Ascending aorta (tissue), 2 donors: ENCODE measurements at regions not wholly inside any gene's neighbourhood (a gene's known extent, or its start where the extent isn't known, plus 50 kb on each side); places are given as distances from the start of the nearest gene placed in this dataset.
A peak's percentile ranks its signal among the peaks of the same experiment; 100 is the strongest.

Experiments used
- DNase-seq, 2 donors: peaks; one replicate each; pipeline ENCODE4 v3.0.0-alpha.2; 2019; ENCODE audit warnings: low spot score in 2 of 2
- H3K27ac ChIP-seq, 2 donors: fragments of 200-600 bp; sonication (generic); one replicate each; pipeline ENCODE4 v1.5.1; 2016 to 2017; ENCODE audit warnings: mild to moderate bottlenecking in 1 of 2
- H3K27me3 ChIP-seq: fragments of 200-600 bp; sonication (generic); one replicate; pipeline ENCODE4 v1.5.1; 2017
- H3K36me3 ChIP-seq, 2 donors: fragments of 200-600 bp; sonication (generic); one replicate each; pipeline ENCODE4 v1.5.1; 2016
- H3K4me1 ChIP-seq, 2 donors: fragments of 200-600 bp; sonication (generic); one replicate each; pipeline ENCODE4 v1.5.1; 2016 to 2017; ENCODE audit warnings: mild to moderate bottlenecking in 1 of 2
- H3K4me3 ChIP-seq, 2 donors: fragments of 200-600 bp; sonication (generic); one replicate each; pipeline ENCODE4 v1.5.1; 2016 to 2017; ENCODE audit warnings: mild to moderate bottlenecking in 1 of 2
- H3K9me3 ChIP-seq, 2 donors: fragments of 200-600 bp; sonication (generic); one replicate each; pipeline ENCODE4 v1.5.1; 2016
- CTCF ChIP-seq, 3 experiments: fragments of 200-600 bp in 2 of 3; fragments of 450-650 bp in 1 of 3; sonication (generic) in 2 of 3; IDR thresholded peaks; one replicate each; pipeline ENCODE4 v1.5.1; 2016 to 2019; ENCODE audit warnings: antibody characterized with exemption in 3 of 3, mild to moderate bottlenecking in 1 of 3, moderate library complexity in 1 of 3
- intact Hi-C: fragments of 100-400 bp; cut with DNase I; formaldehyde crosslinking; loops from one replicate; pipeline ENCODE4 v1.15.1; 2023

GRCh38 chr1:79741720-79742421, 735.3 kb upstream of the ADGRL4 start:
- Histone ChIP-seq H3K27ac (no peak overlapping the region), H3K27me3 (no peaks in the 10 kb centered on the region), H3K9me3 (peaks cover 0 to 6% of the 10 kb centered on the region in 2 donors), H3K4me3 (no peak overlapping the region), H3K36me3 (no peaks in the 10 kb centered on the region), H3K4me1 (no peaks in the 10 kb centered on the region)
- DNase-seq, result no peak
- TF ChIP-seq CTCF (IDR thresholded peaks at IDR 0.05), result no peak
- intact Hi-C loops, result no loop called here

GRCh38 chr1:79738101-79738500, 731.6 kb upstream of the ADGRL4 start:
- H3K27me3 ChIP-seq, result no peaks in the 10 kb centered on the region
- intact Hi-C loops, result no loop called here
- no peak for DNase-seq

GRCh38 chr1:79737193-79737592, 730.7 kb upstream of the ADGRL4 start:
- no peak for TF ChIP-seq CTCF (IDR thresholded peaks at IDR 0.05)
- Histone ChIP-seq H3K4me1 (no peaks in the 10 kb centered on the region), H3K9me3 (peaks cover 0 to 9% of the 10 kb centered on the region in 2 donors), H3K36me3 (no peaks in the 10 kb centered on the region), H3K27ac (no peak overlapping the region), H3K4me3 (no peak overlapping the region), H3K27me3 (no peaks in the 10 kb centered on the region)
- intact Hi-C loops, result no loop called here
- no peak for DNase-seq

More at GRCh38 chr1:79738101-79738500, 731.6 kb upstream of the ADGRL4 start:
- no peak for TF ChIP-seq CTCF (IDR thresholded peaks at IDR 0.05)
- H3K4me3 ChIP-seq, result no peak overlapping the region
- no peaks in the 10 kb centered on the region for H3K36me3 ChIP-seq
- H3K9me3 ChIP-seq, result peaks cover 0 to 9% of the 10 kb centered on the region in 2 donors
- H3K27ac ChIP-seq, result no peak overlapping the region
- no peaks in the 10 kb centered on the region for H3K4me1 ChIP-seq

GRCh38 chr1:79732950-79733349, 726.4 kb upstream of the ADGRL4 start:
- intact Hi-C loops, result loop anchor here (5.0 kb wide), 1 partner anchor 59 kb away; no protein-coding TSS in a partner anchor
- no peak for DNase-seq
- Histone ChIP-seq H3K27ac (no peak overlapping the region), H3K9me3 (peaks cover 0 to 9% of the 10 kb centered on the region in 2 donors), H3K36me3 (no peaks in the 10 kb centered on the region), H3K27me3 (no peaks in the 10 kb centered on the region), H3K4me1 (no peaks in the 10 kb centered on the region), H3K4me3 (no peak overlapping the region)
- no peak for TF ChIP-seq CTCF (IDR thresholded peaks at IDR 0.05)

GRCh38 chr1:79726911-79727310, 720.4 kb upstream of the ADGRL4 start:
- Histone ChIP-seq H3K36me3 (no peaks in the 10 kb centered on the region), H3K4me1 (no peaks in the 10 kb centered on the region), H3K4me3 (peak overlapping the region in 1 of 2 donors; percentile 37), H3K27me3 (no peaks in the 10 kb centered on the region), H3K9me3 (no peaks in the 10 kb centered on the region), H3K27ac (peak overlapping the region; percentile 67 to 71)
- intact Hi-C loops, result no loop called here
- no peak for DNase-seq
- TF ChIP-seq CTCF (IDR thresholded peaks at IDR 0.05), result no peak
